ENCODE measurements at regions not wholly inside any gene's neighbourhood (a gene's known extent, or its start where the extent isn't known, plus 50 kb on each side); places are given as distances from the start of the nearest gene placed in this dataset.

DNA sequence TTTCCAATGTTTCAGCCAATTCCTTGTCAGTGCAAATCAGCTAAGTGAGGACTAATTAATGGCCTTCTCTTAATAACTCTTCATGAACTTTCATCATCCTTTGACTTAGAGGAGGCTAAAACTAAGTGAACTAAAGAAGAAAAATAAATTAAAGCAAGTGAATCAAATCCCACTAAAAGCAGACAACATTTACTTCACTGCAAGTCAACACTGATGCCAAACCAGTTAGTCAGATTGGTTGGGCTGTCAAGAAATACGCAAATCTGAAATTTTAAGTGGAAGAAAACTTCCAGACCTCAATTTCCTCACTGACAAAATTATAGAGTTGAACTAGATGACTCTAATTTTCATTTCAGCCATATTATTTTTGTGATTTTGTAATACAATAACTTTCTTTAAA, 137.2 kb upstream of the PRLR start:
- dilution Hi-C loops (cut with HindIII; ENCODE audit: low sequenced_read_pairs, unreplicated experiment), result no loop called here

More for the DNA sequence above, 137.2 kb upstream of the PRLR start:
- in situ Hi-C loops (cut with MboI; ENCODE audit: low sequenced_read_pairs) (no loop called here), intact Hi-C loops (cut with micrococcal nuclease) (no loop called here)
- Histone ChIP-seq H3K4me2 (ENCODE audit: low read depth, low read length) (no peak overlapping the region), H4K91ac (ENCODE audit: insufficient read depth, low read depth, low read length) (no peak overlapping the region), H3K18ac (ENCODE audit: low read depth, low read length) (no peak overlapping the region), H2BK15ac (ENCODE audit: low read depth, low read length) (no peak overlapping the region), H3K27ac (ENCODE audit: insufficient read depth, low read length) (no peak overlapping the region), H3K23ac (ENCODE audit: low read depth, low read length) (no peak overlapping the region), H3K79me1 (ENCODE audit: low read depth in 1 of 2, low read length in 2 of 2) (no peaks in the 10 kb centered on the region), H2AK9ac (replicated peaks; ENCODE audit: low read depth, low read length, poor library complexity) (no peak overlapping the region), H4K8ac (ENCODE audit: low read depth in 2 of 2, low read length in 2 of 2) (no peak overlapping the region), H2BK5ac (ENCODE audit: low read depth, low read length, poor library complexity, severe bottlenecking) (no peak overlapping the region), H2BK20ac (ENCODE audit: low read depth, low read length) (no peak overlapping the region), H3K36me3 (ENCODE audit: control insufficient read depth, insufficient read depth, low read length) (no peaks in the 10 kb centered on the region), H4K5ac (ENCODE audit: low read depth, low read length) (no peak overlapping the region), H3K27me3 (ENCODE audit: control insufficient read depth, insufficient read depth, low read length) (no peaks in the 10 kb centered on the region), H4K20me1 (ENCODE audit: insufficient read depth, low read length) (no peaks in the 10 kb centered on the region), H3K4ac (ENCODE audit: low read depth, low read length) (no peak overlapping the region), H3K4me3 (ENCODE audit: insufficient read depth, low read depth, low read length) (no peak overlapping the region), H3K56ac (ENCODE audit: extremely low read depth, insufficient read depth, low read length) (no peak overlapping the region), H3K9ac (ENCODE audit: low read depth, low read length) (no peak overlapping the region), H3K4me1 (ENCODE audit: control insufficient read depth, insufficient read depth, low read length) (no peaks in the 10 kb centered on the region), H3K14ac (replicated peaks; ENCODE audit: low read depth, low read length) (no peak overlapping the region), H2AFZ (replicated peaks; ENCODE audit: low read length, poor library complexity) (no peak overlapping the region), H2BK120ac (ENCODE audit: low read depth, low read length) (no peak overlapping the region), H2AK5ac (ENCODE audit: low read depth, low read length) (no peak overlapping the region), H3K9me1 (ENCODE audit: insufficient read depth, low read length) (no peaks in the 10 kb centered on the region), H3K9me3 (ENCODE audit: control insufficient read depth, insufficient read depth, low read length) (no peaks in the 10 kb centered on the region)
- POLR2A ChIA-PET (ENCODE audit: unreplicated experiment), result no interaction called here
- WGBS, 2 experiments (ENCODE audit: extremely low coverage in 2 of 2, insufficient read length in 1 of 2), result no CpG with 5 or more reads among the region's 1 CpG
- ATAC-seq (ENCODE audit: low read depth) (no peak), DNase-seq (no peak)
- CTCF ChIA-PET, result no interaction called here
- TF ChIP-seq CHD1 (IDR thresholded peaks at IDR 0.05; ENCODE audit: low read depth, low read length) (no peak), RFX5 (IDR thresholded peaks at IDR 0.05; ENCODE audit: low read depth, low read length) (no peak), FOS (IDR thresholded peaks at IDR 0.05; ENCODE audit: low read depth, low read length) (no peak), RAD21 (IDR thresholded peaks at IDR 0.05; ENCODE audit: low read length) (no peak)
- no TSS peak for BruUV-seq (replicated peaks)

Measured in IMR-90 (cell line).